GM12892 (cell line): ENCODE measurements at regions not wholly inside any gene's neighbourhood (a gene's known extent, or its start where the extent isn't known, plus 50 kb on each side); places are given as distances from the start of the nearest gene placed in this dataset.

Source experiments
- POLR2A ChIP-seq: IDR thresholded peaks from 2 replicates; pipeline ENCODE4 v1.6.1; 2011; ENCODE audit warnings: low read depth, low read length, control low read depth
- POLR2AphosphoS5 ChIP-seq: IDR thresholded peaks from 2 replicates; pipeline ENCODE4 v1.6.1; 2011; ENCODE audit warnings: low read depth, low read length, control low read depth

GRCh38 chr16:79717333-79718137 lies 117.0 kb upstream of the MAF start:
- TF ChIP-seq POLR2A: no peak
- TF ChIP-seq POLR2AphosphoS5: no peak
